Lung (tissue), 11 donors: ENCODE measurements at regions not wholly inside any gene's neighbourhood (a gene's known extent, or its start where the extent isn't known, plus 50 kb on each side); places are given as distances from the start of the nearest gene placed in this dataset.

Experiments
- ATAC-seq: fragments of 200-7000 bp; cut with Tn5 transposase; one replicate; pipeline ENCODE4 v1.9.1; 2020; ENCODE audit warnings: moderate number of reproducible peaks; ENCODE audit not compliant: insufficient read depth, low FRiP score
- DNase-seq, 3 donors: peaks; one replicate each; pipeline ENCODE4 v3.0.0-alpha.2; 2013 to 2017
- H3K27ac ChIP-seq, 2 donors: one replicate each; pipeline ENCODE4 v1.5.1; 2013; ENCODE audit warnings: mild to moderate bottlenecking in 2 of 2, moderate library complexity in 2 of 2, control low read depth in 1 of 2, inconsistent platforms in 1 of 2, low read depth in 1 of 2, low read length in 1 of 2
- H3K27me3 ChIP-seq, 3 donors: one replicate each; pipeline ENCODE4 v1.5.1; 2013; ENCODE audit warnings: low read length in 2 of 3; ENCODE audit not compliant: control insufficient read depth in 3 of 3, insufficient read depth in 3 of 3
- H3K36me3 ChIP-seq, 4 donors: one replicate each; pipeline ENCODE4 v1.5.1; 2013; ENCODE audit warnings: low read length in 4 of 4, mild to moderate bottlenecking in 1 of 4, moderate library complexity in 1 of 4; ENCODE audit not compliant: control insufficient read depth in 4 of 4, insufficient read depth in 4 of 4
- H3K4me1 ChIP-seq, 5 donors: one replicate each; pipeline ENCODE4 v1.5.1; 2013; ENCODE audit warnings: low read length in 5 of 5, mild to moderate bottlenecking in 2 of 5, moderate library complexity in 1 of 5; ENCODE audit not compliant: control insufficient read depth in 5 of 5, insufficient read depth in 5 of 5
- H3K4me3 ChIP-seq: one replicate; pipeline ENCODE4 v1.5.1; 2013; ENCODE audit warnings: mild to moderate bottlenecking, control low read depth, moderate library complexity
- H3K9ac ChIP-seq, 2 donors: one replicate each; pipeline ENCODE4 v1.5.1; 2013; ENCODE audit warnings: low read length in 2 of 2, control low read depth in 1 of 2; ENCODE audit not compliant: insufficient read depth in 1 of 2
- H3K9me3 ChIP-seq, 4 donors: one replicate each; pipeline ENCODE4 v1.5.1; 2013; ENCODE audit warnings: low read length in 3 of 4, mild to moderate bottlenecking in 1 of 4, moderate library complexity in 1 of 4; ENCODE audit not compliant: control insufficient read depth in 4 of 4, insufficient read depth in 3 of 4
- WGBS, 2 donors: extraction: QIAGEN DNeasy Blood & Tissue Kit; methylation state at CpG; one replicate each; pipeline ENCODE4 v1.1.7; 2013; 5-methylcytosine and 5-hydroxymethylcytosine counted together
- TF ChIP-seq, protein P1 (sequence below): IDR thresholded peaks from 2 replicates; pipeline ENCODE4 v1.5.1; 2012; ENCODE audit warnings: mild to moderate bottlenecking; ENCODE audit errors: control extremely low read depth, extremely low read depth
- donor health status: control.
- donor health status: control.
- donor health status: Bipolar disorder and iron deficiency.
- donor health status: healthy.
- donor health status: DM: yes; HTN: yes; CAD: no.

- H3K27me3 ChIP-seq: no peaks in the 10 kb centered on the region
- H3K27ac ChIP-seq: no peak overlapping the region
- no peak overlapping the region for H3K4me3 ChIP-seq
- TF ChIP-seq, protein P1, sequence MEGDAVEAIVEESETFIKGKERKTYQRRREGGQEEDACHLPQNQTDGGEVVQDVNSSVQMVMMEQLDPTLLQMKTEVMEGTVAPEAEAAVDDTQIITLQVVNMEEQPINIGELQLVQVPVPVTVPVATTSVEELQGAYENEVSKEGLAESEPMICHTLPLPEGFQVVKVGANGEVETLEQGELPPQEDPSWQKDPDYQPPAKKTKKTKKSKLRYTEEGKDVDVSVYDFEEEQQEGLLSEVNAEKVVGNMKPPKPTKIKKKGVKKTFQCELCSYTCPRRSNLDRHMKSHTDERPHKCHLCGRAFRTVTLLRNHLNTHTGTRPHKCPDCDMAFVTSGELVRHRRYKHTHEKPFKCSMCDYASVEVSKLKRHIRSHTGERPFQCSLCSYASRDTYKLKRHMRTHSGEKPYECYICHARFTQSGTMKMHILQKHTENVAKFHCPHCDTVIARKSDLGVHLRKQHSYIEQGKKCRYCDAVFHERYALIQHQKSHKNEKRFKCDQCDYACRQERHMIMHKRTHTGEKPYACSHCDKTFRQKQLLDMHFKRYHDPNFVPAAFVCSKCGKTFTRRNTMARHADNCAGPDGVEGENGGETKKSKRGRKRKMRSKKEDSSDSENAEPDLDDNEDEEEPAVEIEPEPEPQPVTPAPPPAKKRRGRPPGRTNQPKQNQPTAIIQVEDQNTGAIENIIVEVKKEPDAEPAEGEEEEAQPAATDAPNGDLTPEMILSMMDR: no peak
- peaks cover 0 to 14% (median 0%) of the 10 kb centered on the region in 4 donors for H3K9me3 ChIP-seq
- H3K4me1 ChIP-seq: no peaks in the 10 kb centered on the region
- no peak for DNase-seq
- ATAC-seq: no peak
- no peak overlapping the region for H3K9ac ChIP-seq
- H3K36me3 ChIP-seq: no peaks in the 10 kb centered on the region
- WGBS, 2 donors: 86 to 95% methylated on average over 1 of the region's 1 CpG
Measured at GRCh38 chr5:167230414-167230813, 1061.0 kb upstream of the WWC1 start.

DNA sequence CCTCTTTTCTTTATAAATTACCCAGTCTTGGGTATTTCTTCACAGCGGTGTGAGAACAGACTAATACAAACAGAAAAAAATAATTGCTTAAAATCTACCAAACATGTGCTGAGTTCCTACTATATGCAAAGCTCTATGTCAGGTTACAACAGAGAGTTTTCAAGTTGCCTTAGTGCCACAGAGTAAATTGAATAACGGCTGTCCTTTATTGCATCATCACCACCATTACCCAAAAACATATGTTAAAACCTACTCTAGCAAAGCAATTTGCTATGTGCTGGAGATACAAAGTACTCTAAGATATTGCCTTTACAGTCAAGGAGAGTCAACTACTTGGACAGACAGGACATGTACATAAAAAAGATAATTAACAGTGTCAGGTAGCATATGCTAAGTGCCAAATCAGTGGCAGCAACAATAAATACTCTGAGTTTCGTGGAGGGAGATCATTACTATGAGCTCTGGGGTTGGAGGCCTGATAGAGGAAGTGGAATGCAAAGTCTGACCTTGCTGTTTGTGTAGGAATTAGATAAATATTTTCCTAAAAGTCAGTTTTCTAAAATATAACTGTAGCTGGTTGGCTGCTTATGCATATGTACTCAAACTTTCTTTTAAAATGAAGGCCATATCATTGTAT lies 1058.7 kb upstream of the WWC1 start:
- Histone ChIP-seq H3K27ac (no peak overlapping the region), H3K36me3 (no peaks in the 10 kb centered on the region), H3K4me3 (no peak overlapping the region), H3K9ac (no peak overlapping the region), H3K9me3 (peaks cover 0 to 14% (median 0%) of the 10 kb centered on the region in 4 donors), H3K27me3 (no peaks in the 10 kb centered on the region), H3K4me1 (no peaks in the 10 kb centered on the region)
- WGBS, 2 donors: 67 to 73% methylated on average over 3 of the region's 3 CpGs
- TF ChIP-seq, protein P1: no peak
- no peak for DNase-seq
- no peak for ATAC-seq

- TF ChIP-seq, protein P1: no peak
- no peak overlapping the region for H3K27ac ChIP-seq
- H3K27me3 ChIP-seq: no peaks in the 10 kb centered on the region
- DNase-seq (peak in 1 of 3 donors; percentile 10), ATAC-seq (no peak)
- H3K9ac ChIP-seq: no peak overlapping the region
- no peaks in the 10 kb centered on the region for H3K4me1 ChIP-seq
- H3K4me3 ChIP-seq: no peak overlapping the region
- no peaks in the 10 kb centered on the region for H3K36me3 ChIP-seq
- 76 to 84% methylated on average over 3 of the region's 3 CpGs for WGBS, 2 donors
- peaks cover 0 to 14% (median 0%) of the 10 kb centered on the region in 4 donors for H3K9me3 ChIP-seq
Measured at GRCh38 chr5:167233507-167234220, 1057.8 kb upstream of the WWC1 start.
